T-helper 1 cell treated with Interleukin-12 subunit alpha and Interleukin-12 subunit beta and Interleukin-4 antibody, amounts not matched to agents 30 μg/mL and 1 μg/mL, for 36 hours (primary cell): ENCODE measurements at regions not wholly inside any gene's neighbourhood (a gene's known extent, or its start where the extent isn't known, plus 50 kb on each side); places are given as distances from the start of the nearest gene placed in this dataset.
"Not testable (repeated sequence)": the region's sequence is repeated elsewhere in the genome, so short reads cannot be mapped to it uniquely, and the experiment has no call there.

Source experiments
- H3K27ac Mint-ChIP-seq: one replicate; pipeline ENCODE4 v1.8.0; 2021; ENCODE audit warnings: mild to moderate bottlenecking, mixed read lengths
- H3K27me3 Mint-ChIP-seq: one replicate; pipeline ENCODE4 v1.8.0; 2021; ENCODE audit warnings: low read depth, mixed read lengths
- H3K36me3 Mint-ChIP-seq: one replicate; pipeline ENCODE4 v1.8.0; 2021; ENCODE audit warnings: low read depth, mixed read lengths
- H3K4me1 Mint-ChIP-seq: one replicate; pipeline ENCODE4 v1.8.0; 2021; ENCODE audit warnings: low read depth, mixed read lengths
- H3K4me3 Mint-ChIP-seq: one replicate; pipeline ENCODE4 v1.8.0; 2021; ENCODE audit warnings: mild to moderate bottlenecking, moderate library complexity, mixed read lengths
- H3K9me3 Mint-ChIP-seq: one replicate; pipeline ENCODE4 v1.8.0; 2021; ENCODE audit warnings: mixed read lengths

DNA sequence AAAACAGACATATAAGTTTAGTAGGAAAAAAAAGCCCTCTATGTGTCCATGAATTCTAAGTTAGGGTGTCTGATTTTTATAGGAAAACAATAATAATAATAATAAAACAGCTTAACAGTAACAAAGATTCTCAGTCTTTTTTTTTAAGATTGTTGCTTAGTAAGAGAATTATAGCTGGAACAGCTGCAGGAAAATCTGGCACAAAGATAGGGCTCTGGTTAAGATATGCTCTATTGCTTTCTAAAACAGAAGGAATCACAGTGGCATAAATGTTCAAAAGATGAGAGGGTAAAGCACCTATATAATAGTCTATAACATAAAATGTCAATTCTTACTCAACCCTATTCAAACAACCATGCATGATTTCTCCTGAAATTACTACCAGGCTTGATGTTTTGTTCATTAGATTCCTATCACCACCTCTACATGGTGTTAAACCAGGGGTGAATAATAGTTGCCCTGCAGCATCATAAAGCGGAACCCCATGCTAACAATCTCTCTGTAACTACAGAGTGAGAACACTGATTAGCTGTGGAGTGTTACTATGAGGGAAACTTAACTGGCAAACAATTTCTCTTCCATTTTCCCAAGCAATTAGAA lies 541.4 kb upstream of the MIR17HG start:
- peaks cover 3% of the 10 kb centered on the region for H3K9me3 Mint-ChIP-seq

DNA sequence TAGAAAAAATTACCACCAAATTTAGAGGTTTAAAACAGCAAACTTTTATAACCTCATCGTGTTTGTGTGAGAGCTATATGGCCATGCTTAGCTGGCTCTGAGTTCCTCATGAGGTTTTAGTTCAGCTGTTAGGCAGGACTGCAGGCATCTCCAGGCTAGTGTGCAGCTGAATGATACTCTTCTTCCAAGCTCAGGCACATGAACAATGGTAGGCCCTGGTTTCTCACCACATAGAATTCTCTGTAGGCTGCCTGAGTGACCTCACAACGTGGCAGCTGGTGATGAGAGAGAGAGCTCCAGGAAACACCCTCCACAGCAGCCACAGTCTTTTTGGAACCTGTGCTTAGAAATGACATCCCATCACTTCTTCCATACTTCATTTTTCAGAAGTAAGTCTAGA lies 540.6 kb upstream of the MIR17HG start:
- Mint-ChIP-seq H3K4me3 (no peak overlapping the region), H3K9me3 (peaks cover 3% of the 10 kb centered on the region), H3K27ac (no peak overlapping the region), H3K27me3 (no peaks in the 10 kb centered on the region), H3K36me3 (no peaks in the 10 kb centered on the region), H3K4me1 (no peaks in the 10 kb centered on the region)

More for the DNA sequence above, 541.4 kb upstream of the MIR17HG start:
- Mint-ChIP-seq H3K4me1 (no peaks in the 10 kb centered on the region), H3K36me3 (no peaks in the 10 kb centered on the region), H3K4me3 (no peak overlapping the region), H3K27me3 (no peaks in the 10 kb centered on the region), H3K27ac (no peak overlapping the region)

DNA sequence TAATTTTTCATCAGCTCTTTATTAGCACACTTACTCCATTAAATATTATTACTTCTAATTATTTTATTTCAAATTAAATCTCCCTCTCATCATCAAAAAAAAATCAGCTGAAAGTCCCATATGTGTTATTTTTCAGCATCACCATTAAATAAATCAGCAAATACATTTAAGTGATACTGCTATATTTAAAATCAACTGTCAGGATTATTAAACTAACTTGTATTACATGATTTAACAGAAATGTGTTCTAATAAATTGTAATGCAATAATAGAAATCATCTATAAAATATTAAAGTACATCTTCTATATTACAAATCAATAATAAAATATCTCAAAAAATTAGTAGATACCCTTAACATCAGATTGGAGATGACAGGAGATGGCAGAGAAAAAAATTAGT lies 538.6 kb upstream of the MIR17HG start:
- H3K4me3 Mint-ChIP-seq, result no peak overlapping the region
- peaks cover 3% of the 10 kb centered on the region for H3K9me3 Mint-ChIP-seq
- H3K27me3 Mint-ChIP-seq, result no peaks in the 10 kb centered on the region
- H3K4me1 Mint-ChIP-seq, result no peaks in the 10 kb centered on the region
- H3K27ac Mint-ChIP-seq, result no peak overlapping the region
- H3K36me3 Mint-ChIP-seq, result no peaks in the 10 kb centered on the region

DNA sequence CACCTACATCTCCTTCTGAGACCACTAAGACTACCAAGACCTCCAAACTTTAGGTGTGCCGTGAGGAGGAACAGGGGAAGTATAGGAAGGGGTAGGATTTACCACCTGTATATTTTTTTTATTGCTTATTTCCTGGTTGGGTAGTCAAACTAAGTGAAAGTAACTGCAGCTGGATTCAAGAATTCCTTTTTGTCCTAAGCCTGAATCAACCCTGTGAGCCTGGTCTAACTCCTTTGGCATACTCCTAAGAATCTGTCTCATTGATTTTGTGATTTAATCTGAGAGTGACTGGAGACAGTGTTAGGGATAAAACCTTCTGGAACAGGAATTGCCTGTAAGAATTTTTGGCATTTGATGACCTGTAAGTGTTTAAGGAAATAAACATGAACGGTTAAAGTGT lies 523.5 kb upstream of the MIR17HG start:
- H3K4me3 Mint-ChIP-seq, result no peak overlapping the region
- H3K4me1 Mint-ChIP-seq, result no peaks in the 10 kb centered on the region
- H3K27me3 Mint-ChIP-seq, result no peaks in the 10 kb centered on the region
- no peaks in the 10 kb centered on the region for H3K36me3 Mint-ChIP-seq
- no peaks in the 10 kb centered on the region for H3K9me3 Mint-ChIP-seq
- H3K27ac Mint-ChIP-seq, result no peak overlapping the region

DNA sequence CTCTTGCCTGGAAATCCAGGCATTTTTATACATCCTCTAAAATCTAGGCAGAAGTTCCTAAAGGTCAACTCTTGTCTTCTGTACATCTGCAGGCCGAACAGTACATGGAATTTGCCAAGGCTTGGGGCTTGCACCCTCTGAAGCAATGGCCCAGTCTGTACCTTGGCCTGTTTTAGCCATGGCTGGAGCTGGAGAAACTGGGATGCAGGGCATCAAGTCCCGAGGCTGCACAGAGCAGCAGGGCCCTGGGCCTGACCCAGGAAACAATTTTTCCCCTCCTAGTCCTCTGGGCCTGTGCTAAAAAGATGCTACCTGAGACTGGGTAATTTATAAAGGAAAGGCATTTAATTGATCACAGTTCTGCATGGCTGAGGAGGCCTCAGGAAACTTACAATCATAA lies 520.8 kb upstream of the MIR17HG start:
- Mint-ChIP-seq H3K4me3 (no peak overlapping the region), H3K4me1 (no peaks in the 10 kb centered on the region), H3K27me3 (no peaks in the 10 kb centered on the region), H3K9me3 (no peaks in the 10 kb centered on the region), H3K27ac (no peak overlapping the region), H3K36me3 (no peaks in the 10 kb centered on the region)

DNA sequence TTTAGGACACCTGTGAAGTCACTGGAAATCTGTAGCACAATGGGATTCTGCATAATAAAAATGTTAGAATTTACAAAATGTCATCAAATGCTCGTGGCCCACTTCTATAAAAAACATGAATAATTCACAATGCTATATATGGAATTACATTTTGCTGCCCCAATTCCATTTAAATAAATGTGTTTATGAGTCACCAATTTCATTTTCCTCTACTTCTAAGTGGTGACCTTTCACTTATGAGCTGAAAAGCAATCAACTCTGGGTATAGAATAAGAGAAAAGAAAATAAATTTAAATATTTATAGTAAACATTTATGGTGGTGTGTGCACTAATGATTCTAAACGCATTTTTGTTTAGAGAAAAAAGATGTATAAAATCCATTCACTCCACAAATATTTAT lies 516.7 kb upstream of the MIR17HG start:
- Mint-ChIP-seq H3K9me3 (no peaks in the 10 kb centered on the region), H3K4me3 (no peak overlapping the region), H3K4me1 (no peaks in the 10 kb centered on the region), H3K36me3 (no peaks in the 10 kb centered on the region), H3K27me3 (no peaks in the 10 kb centered on the region), H3K27ac (no peak overlapping the region)

DNA sequence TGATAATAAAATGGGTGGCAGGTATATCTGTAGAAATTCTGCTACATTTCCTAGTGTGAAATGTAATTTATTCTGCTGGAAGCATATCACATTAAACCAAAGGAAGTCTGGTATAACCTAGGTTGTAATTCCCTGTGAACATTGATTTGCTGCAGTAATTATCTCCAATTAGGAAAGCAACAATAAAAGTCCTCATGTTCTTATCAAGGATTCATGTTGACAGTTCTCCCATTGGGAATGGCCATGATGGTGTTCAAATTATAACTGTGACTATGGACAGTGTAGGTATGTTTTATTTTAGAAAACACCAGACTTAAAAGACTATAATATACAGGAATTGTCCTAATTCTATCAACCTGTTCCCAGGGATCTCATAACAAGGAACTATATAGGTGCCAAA lies 513.5 kb upstream of the MIR17HG start:
- Mint-ChIP-seq H3K36me3 (no peaks in the 10 kb centered on the region), H3K4me3 (no peak overlapping the region), H3K27me3 (no peaks in the 10 kb centered on the region), H3K27ac (no peak overlapping the region), H3K4me1 (no peaks in the 10 kb centered on the region), H3K9me3 (no peaks in the 10 kb centered on the region)

DNA sequence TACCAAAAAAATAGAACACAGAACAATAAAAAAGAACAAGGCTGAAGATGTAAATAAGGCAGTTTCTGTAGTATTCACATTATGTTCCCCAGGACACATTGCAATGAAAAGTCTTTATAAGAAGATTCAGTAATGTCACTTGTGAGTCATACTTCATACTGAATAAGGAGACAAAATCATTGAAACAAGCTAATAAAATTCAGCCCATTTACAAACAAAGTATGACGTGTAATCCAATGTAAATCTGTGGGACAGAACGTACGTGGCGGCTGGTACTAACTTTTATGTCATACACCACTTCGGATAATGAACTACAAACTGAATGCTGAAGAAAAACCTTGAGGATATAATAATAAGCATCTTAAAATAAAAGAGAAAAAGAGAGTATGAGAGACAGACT lies 512.8 kb upstream of the MIR17HG start:
- Mint-ChIP-seq H3K9me3 (no peaks in the 10 kb centered on the region), H3K27me3 (no peaks in the 10 kb centered on the region), H3K27ac (no peak overlapping the region), H3K4me1 (no peaks in the 10 kb centered on the region), H3K36me3 (no peaks in the 10 kb centered on the region), H3K4me3 (no peak overlapping the region)

DNA sequence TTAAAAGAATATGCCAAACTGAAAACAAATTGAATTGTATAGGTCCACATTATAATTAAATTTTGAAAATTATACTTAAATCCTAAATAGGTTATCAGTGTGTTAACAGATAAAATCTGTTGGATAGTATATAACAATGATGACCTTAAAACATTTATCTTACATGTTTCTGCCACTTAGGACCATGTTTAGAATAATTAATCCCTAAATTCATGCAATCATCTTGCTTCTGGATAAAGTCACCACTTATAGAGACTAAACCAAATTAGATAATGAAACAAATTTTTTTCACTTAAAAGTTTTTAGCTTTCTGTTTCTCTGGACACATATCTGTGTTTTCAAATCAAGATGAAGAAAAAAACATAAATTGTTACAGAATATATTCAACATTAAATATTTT lies 511.7 kb upstream of the MIR17HG start:
- H3K9me3 Mint-ChIP-seq, result no peaks in the 10 kb centered on the region
- H3K4me1 Mint-ChIP-seq, result no peaks in the 10 kb centered on the region
- no peak overlapping the region for H3K4me3 Mint-ChIP-seq

DNA sequence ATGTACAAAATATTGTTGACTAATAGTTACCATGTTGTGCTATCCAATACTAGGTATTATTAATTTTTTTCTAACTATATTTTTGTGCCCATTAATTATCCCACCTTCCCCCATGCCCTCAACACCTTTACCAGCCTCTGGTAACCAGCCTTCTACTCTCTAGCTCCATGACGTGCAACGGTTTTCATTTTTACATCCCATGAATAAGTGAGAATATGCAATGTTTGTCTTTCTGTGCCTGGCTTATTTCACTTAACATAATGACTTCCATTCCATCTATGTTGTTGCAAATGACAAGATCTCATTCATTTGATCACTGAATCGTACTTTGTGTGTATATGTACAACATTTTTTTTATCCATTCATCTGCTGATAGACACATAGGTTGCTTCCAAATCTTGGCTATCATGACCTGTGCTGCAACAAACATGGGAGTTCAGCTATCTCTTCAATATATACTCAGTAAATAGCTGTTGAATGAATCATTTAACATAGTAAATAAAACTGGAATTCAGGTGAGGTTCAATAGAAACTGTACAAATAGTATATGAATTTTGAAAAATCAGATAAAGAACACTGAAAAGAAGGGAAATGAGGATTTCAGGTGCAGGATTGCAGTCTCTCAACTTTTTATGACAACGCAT lies 509.0 kb upstream of the MIR17HG start:
- Mint-ChIP-seq H3K27me3 (no peaks in the 10 kb centered on the region), H3K4me3 (no peak overlapping the region), H3K36me3 (no peaks in the 10 kb centered on the region), H3K27ac (no peak overlapping the region), H3K4me1 (no peaks in the 10 kb centered on the region), H3K9me3 (no peaks in the 10 kb centered on the region)

More for the DNA sequence above, 511.7 kb upstream of the MIR17HG start:
- H3K27ac Mint-ChIP-seq, result no peak overlapping the region
- no peaks in the 10 kb centered on the region for H3K27me3 Mint-ChIP-seq
- no peaks in the 10 kb centered on the region for H3K36me3 Mint-ChIP-seq

DNA sequence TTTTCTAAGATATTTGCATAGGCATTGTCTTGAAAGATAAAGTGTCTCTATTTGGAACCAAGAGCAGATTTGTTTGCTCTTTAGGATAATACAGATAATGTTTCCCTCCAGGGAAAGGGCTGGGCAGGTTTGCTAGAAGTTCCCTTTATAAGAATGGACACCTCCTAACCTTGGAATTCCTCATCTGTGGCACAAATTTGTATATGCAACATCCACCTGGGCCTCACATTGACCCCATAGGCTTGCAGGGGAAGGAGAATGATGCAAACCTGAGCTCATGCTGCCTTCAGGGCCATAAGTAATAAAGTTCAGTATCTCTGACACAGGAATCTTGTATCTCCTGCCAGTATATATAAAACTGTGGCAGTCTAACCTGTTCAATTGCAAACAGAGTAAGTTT lies 508.4 kb upstream of the MIR17HG start:
- no peaks in the 10 kb centered on the region for H3K9me3 Mint-ChIP-seq
- no peaks in the 10 kb centered on the region for H3K27me3 Mint-ChIP-seq

DNA sequence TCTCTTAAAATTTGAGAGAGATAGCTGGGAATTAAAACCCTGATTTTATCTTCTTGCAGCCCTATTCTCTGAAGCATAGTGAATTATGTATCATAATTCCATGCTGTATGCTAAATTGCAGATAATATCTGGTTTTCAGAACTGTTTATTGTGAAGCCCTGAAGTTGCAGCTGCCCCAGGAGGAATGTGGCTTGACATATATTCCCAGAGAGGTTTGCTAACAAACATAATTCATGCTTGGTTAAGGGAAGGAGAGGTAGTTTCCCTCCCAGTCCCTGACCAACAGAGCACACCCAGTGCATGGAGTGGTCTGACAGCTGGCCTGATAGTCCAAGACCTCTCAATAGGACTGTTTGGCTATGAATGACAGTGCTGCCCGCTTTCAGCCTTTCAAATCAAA lies 500.6 kb upstream of the MIR17HG start:
- Mint-ChIP-seq H3K9me3 (peaks cover 4% of the 10 kb centered on the region), H3K4me1 (no peaks in the 10 kb centered on the region), H3K4me3 (no peak overlapping the region), H3K27me3 (no peaks in the 10 kb centered on the region), H3K36me3 (no peaks in the 10 kb centered on the region), H3K27ac (no peak overlapping the region)

More for the DNA sequence above, 508.4 kb upstream of the MIR17HG start:
- Mint-ChIP-seq H3K4me1 (no peaks in the 10 kb centered on the region), H3K36me3 (no peaks in the 10 kb centered on the region), H3K27ac (no peak overlapping the region), H3K4me3 (no peak overlapping the region)

DNA sequence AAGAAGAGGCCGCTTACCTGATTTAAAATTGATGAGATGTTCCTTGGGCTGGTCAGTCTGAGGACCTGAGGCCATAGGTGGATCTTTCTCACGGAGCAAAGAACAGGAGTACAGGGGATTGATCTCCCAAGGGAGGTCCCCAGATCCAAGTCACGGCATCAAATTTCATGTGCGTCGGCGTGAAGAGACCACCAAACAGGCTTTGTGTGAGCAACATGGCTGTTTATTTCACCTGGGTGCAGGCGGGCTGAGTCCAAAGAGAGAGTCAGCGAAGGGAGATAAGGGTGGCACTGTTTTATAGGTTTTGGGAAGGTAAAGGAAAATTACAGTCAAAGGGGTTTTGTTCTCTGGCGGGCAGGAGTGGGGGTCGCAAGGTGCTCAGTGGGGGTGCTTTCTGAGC lies 493.8 kb upstream of the MIR17HG start:
- not testable (repeated sequence) for H3K4me3 Mint-ChIP-seq

DNA sequence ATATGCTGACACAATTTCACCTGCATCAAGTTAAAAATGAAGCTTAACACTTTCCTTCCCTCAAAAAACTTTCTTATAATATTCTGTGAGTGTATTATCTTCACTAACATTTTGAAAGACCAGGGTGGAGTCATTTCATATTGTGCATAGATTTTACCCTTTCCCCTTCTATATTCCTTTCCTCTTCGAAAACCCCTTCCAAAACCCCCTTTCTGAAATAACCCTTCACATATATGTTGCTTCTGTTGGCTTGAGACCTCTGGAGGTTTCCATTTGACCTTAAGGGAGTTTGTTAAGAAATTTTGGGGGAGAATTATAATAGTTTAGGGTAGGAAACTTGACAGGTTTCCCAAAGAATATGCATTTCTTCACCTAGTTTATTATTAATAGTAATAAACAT lies 489.6 kb upstream of the MIR17HG start:
- no peak overlapping the region for H3K4me3 Mint-ChIP-seq
- H3K9me3 Mint-ChIP-seq, result no peaks in the 10 kb centered on the region
- no peak overlapping the region for H3K27ac Mint-ChIP-seq
- H3K27me3 Mint-ChIP-seq, result no peaks in the 10 kb centered on the region
- no peaks in the 10 kb centered on the region for H3K36me3 Mint-ChIP-seq
- no peaks in the 10 kb centered on the region for H3K4me1 Mint-ChIP-seq

More for the DNA sequence above, 493.8 kb upstream of the MIR17HG start:
- H3K27ac Mint-ChIP-seq, H3K9me3 Mint-ChIP-seq, H3K27me3 Mint-ChIP-seq, H3K4me1 Mint-ChIP-seq, H3K36me3 Mint-ChIP-seq: not testable (repeated sequence)

DNA sequence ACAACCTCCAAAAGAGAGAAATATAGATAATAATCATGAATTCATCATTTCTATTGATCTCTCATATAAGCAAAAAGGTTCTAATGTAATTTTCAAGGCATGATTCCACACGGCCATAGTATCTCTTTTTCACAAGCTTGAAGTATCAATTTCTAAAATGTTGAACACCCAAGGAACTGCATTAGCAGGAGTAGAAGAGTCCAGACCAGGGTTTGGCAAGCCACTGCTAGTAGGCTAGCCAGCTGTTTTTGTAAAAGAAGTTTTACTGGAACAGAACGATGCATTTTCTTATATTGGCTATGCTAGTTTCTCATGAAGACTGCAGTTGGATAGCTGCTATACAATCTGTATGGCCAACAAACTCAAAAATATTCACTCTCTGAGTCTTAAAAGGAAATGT lies 481.5 kb upstream of the MIR17HG start:
- no peaks in the 10 kb centered on the region for H3K9me3 Mint-ChIP-seq
- H3K4me1 Mint-ChIP-seq, result no peaks in the 10 kb centered on the region
- H3K36me3 Mint-ChIP-seq, result no peaks in the 10 kb centered on the region
- H3K4me3 Mint-ChIP-seq, result no peak overlapping the region
- H3K27me3 Mint-ChIP-seq, result no peaks in the 10 kb centered on the region
- H3K27ac Mint-ChIP-seq, result no peak overlapping the region

DNA sequence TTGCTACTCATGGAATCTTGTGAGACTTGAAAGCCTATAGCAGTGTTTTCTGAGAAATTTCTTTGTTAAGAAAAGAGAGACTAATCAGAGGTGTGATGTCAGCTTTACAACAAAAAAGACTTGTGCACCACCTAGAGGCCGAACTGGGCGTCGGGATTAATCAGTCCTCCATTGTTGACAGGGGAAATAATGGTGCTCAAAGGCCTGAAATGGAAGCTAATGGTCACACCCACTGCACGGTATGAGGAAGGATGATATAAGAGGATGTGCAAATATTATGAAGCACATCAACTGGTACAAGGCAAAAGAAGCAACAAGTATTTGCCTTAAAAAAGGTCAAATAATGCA lies 480.2 kb upstream of the MIR17HG start:
- no peak overlapping the region for H3K4me3 Mint-ChIP-seq
- H3K9me3 Mint-ChIP-seq, result no peaks in the 10 kb centered on the region
- no peaks in the 10 kb centered on the region for H3K27me3 Mint-ChIP-seq
- H3K36me3 Mint-ChIP-seq, result no peaks in the 10 kb centered on the region
- no peaks in the 10 kb centered on the region for H3K4me1 Mint-ChIP-seq
- no peak overlapping the region for H3K27ac Mint-ChIP-seq
